ENCODE measurements at regions not wholly inside any gene's neighbourhood (a gene's known extent, or its start where the extent isn't known, plus 50 kb on each side); places are given as distances from the start of the nearest gene placed in this dataset.

DNA sequence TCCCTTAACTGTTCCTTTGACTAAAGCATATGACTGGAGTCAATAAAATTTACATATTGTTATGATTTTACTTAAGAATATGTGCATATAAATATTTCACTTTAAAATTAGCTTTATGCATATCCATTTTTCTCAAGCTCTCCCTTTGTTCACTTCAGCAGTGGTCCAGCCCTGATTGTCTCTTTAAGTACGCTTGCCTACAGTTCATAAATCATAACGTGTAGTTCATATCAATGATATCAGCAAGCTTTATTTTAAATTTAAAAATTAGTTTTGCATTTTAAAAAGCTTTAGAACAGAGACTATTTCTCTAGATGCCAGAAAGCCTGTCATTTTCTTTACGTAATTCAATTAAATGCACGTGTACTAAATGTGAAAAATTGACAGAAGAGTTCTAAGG is 721.9 kb downstream of the OTOL1 start:
- no peak for DNase-seq (ENCODE audit: low spot score)
- TF ChIP-seq, protein P1, sequence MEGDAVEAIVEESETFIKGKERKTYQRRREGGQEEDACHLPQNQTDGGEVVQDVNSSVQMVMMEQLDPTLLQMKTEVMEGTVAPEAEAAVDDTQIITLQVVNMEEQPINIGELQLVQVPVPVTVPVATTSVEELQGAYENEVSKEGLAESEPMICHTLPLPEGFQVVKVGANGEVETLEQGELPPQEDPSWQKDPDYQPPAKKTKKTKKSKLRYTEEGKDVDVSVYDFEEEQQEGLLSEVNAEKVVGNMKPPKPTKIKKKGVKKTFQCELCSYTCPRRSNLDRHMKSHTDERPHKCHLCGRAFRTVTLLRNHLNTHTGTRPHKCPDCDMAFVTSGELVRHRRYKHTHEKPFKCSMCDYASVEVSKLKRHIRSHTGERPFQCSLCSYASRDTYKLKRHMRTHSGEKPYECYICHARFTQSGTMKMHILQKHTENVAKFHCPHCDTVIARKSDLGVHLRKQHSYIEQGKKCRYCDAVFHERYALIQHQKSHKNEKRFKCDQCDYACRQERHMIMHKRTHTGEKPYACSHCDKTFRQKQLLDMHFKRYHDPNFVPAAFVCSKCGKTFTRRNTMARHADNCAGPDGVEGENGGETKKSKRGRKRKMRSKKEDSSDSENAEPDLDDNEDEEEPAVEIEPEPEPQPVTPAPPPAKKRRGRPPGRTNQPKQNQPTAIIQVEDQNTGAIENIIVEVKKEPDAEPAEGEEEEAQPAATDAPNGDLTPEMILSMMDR (conservative IDR thresholded peaks at IDR 0.05; ENCODE audit: low read depth): no peak
- ChIA-PET POLR2A (ENCODE audit: low non-redundant PET) (no interaction called here), CTCF (interaction anchor here (0.6 to 0.8 kb wide), 3 partner anchors 20 to 1345 kb away, joined by 3 to 4 read pairs (median 3); no protein-coding TSS in a partner anchor)
- H3K27ac ChIP-seq: no peak overlapping the region

- CTCF ChIA-PET: no interaction called here
- POLR2A ChIA-PET (ENCODE audit: low non-redundant PET): no interaction called here
- no peak overlapping the region for H3K27ac ChIP-seq
- DNase-seq (ENCODE audit: low spot score): no peak
- TF ChIP-seq, protein P1 (conservative IDR thresholded peaks at IDR 0.05; ENCODE audit: low read depth): no peak
Measured at GRCh38 chr3:162224746-162225145, 728.1 kb downstream of the OTOL1 start.

DNA sequence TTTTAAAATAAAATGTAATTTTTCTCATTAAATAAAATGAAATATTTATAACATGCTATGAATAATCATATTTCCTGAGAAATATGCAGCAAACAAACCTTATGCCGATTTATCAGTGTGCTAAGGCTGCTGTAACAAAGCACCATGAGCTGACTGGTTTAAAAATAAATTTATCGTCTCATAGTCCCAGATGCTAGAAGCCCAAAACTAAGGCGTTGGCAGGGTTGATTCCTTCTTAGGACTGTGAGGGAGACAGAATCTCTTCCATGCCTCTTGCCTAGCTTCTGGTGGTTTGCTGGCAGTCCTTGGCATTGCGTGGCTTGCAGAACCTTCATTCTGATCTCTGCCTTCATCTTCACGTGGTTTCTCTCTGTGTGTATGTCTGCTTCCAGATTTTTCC is 740.3 kb downstream of the OTOL1 start:
- CTCF ChIA-PET: no interaction called here

DNA sequence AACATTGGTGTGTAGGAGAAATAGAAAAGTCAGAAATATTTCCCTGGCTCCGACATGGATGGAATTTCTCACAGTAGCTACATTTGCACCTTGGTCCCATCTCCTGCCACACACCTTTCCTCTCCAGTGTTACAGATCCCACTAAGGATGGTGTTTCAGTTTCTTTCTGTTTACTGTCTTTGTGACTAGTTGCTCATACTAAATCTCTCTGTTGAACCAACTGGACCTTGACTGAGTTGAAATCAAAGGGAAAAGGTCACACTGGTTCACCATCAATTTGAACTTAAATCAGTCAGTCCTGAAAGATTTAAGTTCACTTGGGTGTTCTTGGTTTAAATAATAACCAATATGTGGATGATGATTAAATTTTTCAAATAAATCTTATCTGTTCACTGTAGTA is 754.2 kb downstream of the OTOL1 start:
- ChIA-PET POLR2A (ENCODE audit: low non-redundant PET) (no interaction called here), CTCF (interaction anchor here (0.6 kb wide), 1 partner anchor 8 kb away, joined by 3 read pairs; no protein-coding TSS in a partner anchor)
- H3K27ac ChIP-seq: no peak overlapping the region
- TF ChIP-seq, protein P1 (conservative IDR thresholded peaks at IDR 0.05; ENCODE audit: low read depth): no peak
- no peak for DNase-seq (ENCODE audit: low spot score)

More for the DNA sequence above, 740.3 kb downstream of the OTOL1 start:
- POLR2A ChIA-PET (ENCODE audit: low non-redundant PET): no interaction called here
- TF ChIP-seq, protein P1 (conservative IDR thresholded peaks at IDR 0.05; ENCODE audit: low read depth): no peak
- H3K27ac ChIP-seq: no peak overlapping the region
- no peak for DNase-seq (ENCODE audit: low spot score)

GRCh38 chr3:162262129-162262528 is 765.5 kb downstream of the OTOL1 start:
- CTCF ChIA-PET: no interaction called here
- no peak for DNase-seq (ENCODE audit: low spot score)
- POLR2A ChIA-PET (ENCODE audit: low non-redundant PET): no interaction called here
- TF ChIP-seq, protein P1 (conservative IDR thresholded peaks at IDR 0.05; ENCODE audit: low read depth): no peak
- no peak overlapping the region for H3K27ac ChIP-seq

- CTCF ChIA-PET: no interaction called here
- no peak for DNase-seq (ENCODE audit: low spot score)
- POLR2A ChIA-PET (ENCODE audit: low non-redundant PET): no interaction called here
- no peak overlapping the region for H3K27ac ChIP-seq
- TF ChIP-seq, protein P1 (conservative IDR thresholded peaks at IDR 0.05; ENCODE audit: low read depth): no peak
Measured at GRCh38 chr3:162263596-162263995, 767.0 kb downstream of the OTOL1 start.

Data from RWPE1 (cell line).